ENCODE measurements at regions not wholly inside any gene's neighbourhood (a gene's known extent, or its start where the extent isn't known, plus 50 kb on each side); places are given as distances from the start of the nearest gene placed in this dataset.
"Not testable (repeated sequence)": the region's sequence is repeated elsewhere in the genome, so short reads cannot be mapped to it uniquely, and the experiment has no call there.

DNA sequence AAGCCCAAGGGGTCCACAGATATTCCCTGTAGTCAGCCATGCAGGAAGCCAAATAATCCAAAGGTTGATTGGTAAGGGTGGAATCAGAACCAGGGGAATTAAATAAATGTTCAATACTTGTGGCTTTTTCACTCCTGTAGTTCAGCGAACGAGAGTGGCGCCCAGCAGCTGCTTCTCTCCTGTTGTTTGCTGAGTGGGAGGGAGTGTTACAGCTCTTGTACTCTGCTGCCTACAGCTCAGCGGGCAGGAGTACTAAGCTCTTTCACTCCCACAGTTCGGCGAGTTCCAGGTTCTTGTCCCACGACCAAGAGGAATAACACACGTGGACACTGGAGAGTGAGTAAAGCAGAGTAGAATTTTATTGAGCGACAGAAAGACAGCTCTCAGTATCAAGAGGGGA, 105.9 kb downstream of the MOBP start:
- Histone ChIP-seq H3K9me2 (replicated peaks; ENCODE audit: control insufficient read depth, low read length) (no peaks in the 10 kb centered on the region), H3K27ac (ENCODE audit: low read depth, low read length) (no peak overlapping the region), H3K79me2 (ENCODE audit: control insufficient read depth, low read length) (no peaks in the 10 kb centered on the region), H3K27me3 (ENCODE audit: control insufficient read depth, low read length) (no peaks in the 10 kb centered on the region), H3K4me2 (ENCODE audit: low read length) (no peak overlapping the region), H3K9me3 (ENCODE audit: control insufficient read depth, insufficient read depth, low read length) (no peaks in the 10 kb centered on the region), H3K4me1 (ENCODE audit: control insufficient read depth, low read length) (no peaks in the 10 kb centered on the region), H3K4me3 (ENCODE audit: low read length) (no peak overlapping the region), H3F3A (ENCODE audit: control insufficient read depth, insufficient read depth) (no peaks in the 10 kb centered on the region), H3K36me3 (ENCODE audit: control insufficient read depth, low read length) (no peaks in the 10 kb centered on the region), H4K20me1 (ENCODE audit: control insufficient read depth, insufficient read depth, low read depth, low read length) (no peaks in the 10 kb centered on the region)
- TF ChIP-seq, protein P1, sequence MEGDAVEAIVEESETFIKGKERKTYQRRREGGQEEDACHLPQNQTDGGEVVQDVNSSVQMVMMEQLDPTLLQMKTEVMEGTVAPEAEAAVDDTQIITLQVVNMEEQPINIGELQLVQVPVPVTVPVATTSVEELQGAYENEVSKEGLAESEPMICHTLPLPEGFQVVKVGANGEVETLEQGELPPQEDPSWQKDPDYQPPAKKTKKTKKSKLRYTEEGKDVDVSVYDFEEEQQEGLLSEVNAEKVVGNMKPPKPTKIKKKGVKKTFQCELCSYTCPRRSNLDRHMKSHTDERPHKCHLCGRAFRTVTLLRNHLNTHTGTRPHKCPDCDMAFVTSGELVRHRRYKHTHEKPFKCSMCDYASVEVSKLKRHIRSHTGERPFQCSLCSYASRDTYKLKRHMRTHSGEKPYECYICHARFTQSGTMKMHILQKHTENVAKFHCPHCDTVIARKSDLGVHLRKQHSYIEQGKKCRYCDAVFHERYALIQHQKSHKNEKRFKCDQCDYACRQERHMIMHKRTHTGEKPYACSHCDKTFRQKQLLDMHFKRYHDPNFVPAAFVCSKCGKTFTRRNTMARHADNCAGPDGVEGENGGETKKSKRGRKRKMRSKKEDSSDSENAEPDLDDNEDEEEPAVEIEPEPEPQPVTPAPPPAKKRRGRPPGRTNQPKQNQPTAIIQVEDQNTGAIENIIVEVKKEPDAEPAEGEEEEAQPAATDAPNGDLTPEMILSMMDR (IDR thresholded peaks at IDR 0.05; ENCODE audit: low read depth, low read length, poor library complexity, severe bottlenecking) = no peak
- TF ChIP-seq EZH2phosphoT487 (IDR thresholded peaks at IDR 0.05; ENCODE audit: borderline replicate concordance, low read length) = no peak

GRCh38 chr3:39577541-39577940, 110.1 kb downstream of the MOBP start:
- H3K4me3 ChIP-seq (ENCODE audit: low read length) = no peak overlapping the region
- H3K9me2 ChIP-seq (replicated peaks; ENCODE audit: control insufficient read depth, low read length) = no peaks in the 10 kb centered on the region
- no peaks in the 10 kb centered on the region for H3K79me2 ChIP-seq (ENCODE audit: control insufficient read depth, low read length)
- no peaks in the 10 kb centered on the region for H4K20me1 ChIP-seq (ENCODE audit: control insufficient read depth, insufficient read depth, low read depth, low read length)
- H3K4me1 ChIP-seq (ENCODE audit: control insufficient read depth, low read length) = no peaks in the 10 kb centered on the region
- no peak for TF ChIP-seq EZH2phosphoT487 (IDR thresholded peaks at IDR 0.05; ENCODE audit: borderline replicate concordance, low read length)
- TF ChIP-seq, protein P1 (IDR thresholded peaks at IDR 0.05; ENCODE audit: low read depth, low read length, poor library complexity, severe bottlenecking) = no peak
- H3K36me3 ChIP-seq (ENCODE audit: control insufficient read depth, low read length) = no peaks in the 10 kb centered on the region
- no peaks in the 10 kb centered on the region for H3K9me3 ChIP-seq (ENCODE audit: control insufficient read depth, insufficient read depth, low read length)
- no peaks in the 10 kb centered on the region for H3F3A ChIP-seq (ENCODE audit: control insufficient read depth, insufficient read depth)
- H3K27ac ChIP-seq (ENCODE audit: low read depth, low read length) = no peak overlapping the region
- no peaks in the 10 kb centered on the region for H3K27me3 ChIP-seq (ENCODE audit: control insufficient read depth, low read length)
- H3K4me2 ChIP-seq (ENCODE audit: low read length) = no peak overlapping the region

- H3K27ac ChIP-seq (ENCODE audit: low read depth, low read length); H3K36me3 ChIP-seq (ENCODE audit: control insufficient read depth, low read length); H3K79me2 ChIP-seq (ENCODE audit: control insufficient read depth, low read length); H3K9me3 ChIP-seq (ENCODE audit: control insufficient read depth, insufficient read depth, low read length); H3K27me3 ChIP-seq (ENCODE audit: control insufficient read depth, low read length); H3K4me3 ChIP-seq (ENCODE audit: low read length); H3F3A ChIP-seq (ENCODE audit: control insufficient read depth, insufficient read depth); H3K4me1 ChIP-seq (ENCODE audit: control insufficient read depth, low read length); H3K4me2 ChIP-seq (ENCODE audit: low read length); H3K9me2 ChIP-seq (replicated peaks; ENCODE audit: control insufficient read depth, low read length); H4K20me1 ChIP-seq (ENCODE audit: control insufficient read depth, insufficient read depth, low read depth, low read length): not testable (repeated sequence)
Observed at GRCh38 chr3:39586215-39586614, 118.7 kb downstream of the MOBP start.

GRCh38 chr3:39587113-39587512, 119.6 kb downstream of the MOBP start:
- no peak for TF ChIP-seq EZH2phosphoT487 (IDR thresholded peaks at IDR 0.05; ENCODE audit: borderline replicate concordance, low read length)
- TF ChIP-seq, protein P1 (IDR thresholded peaks at IDR 0.05; ENCODE audit: low read depth, low read length, poor library complexity, severe bottlenecking) = no peak
- Histone ChIP-seq H3K27me3 (ENCODE audit: control insufficient read depth, low read length) (no peaks in the 10 kb centered on the region), H3K4me2 (ENCODE audit: low read length) (no peak overlapping the region)

More at GRCh38 chr3:39587113-39587512, 119.6 kb downstream of the MOBP start:
- no peak overlapping the region for H3K27ac ChIP-seq (ENCODE audit: low read depth, low read length)
- H4K20me1 ChIP-seq (ENCODE audit: control insufficient read depth, insufficient read depth, low read depth, low read length) = no peaks in the 10 kb centered on the region
- no peaks in the 10 kb centered on the region for H3F3A ChIP-seq (ENCODE audit: control insufficient read depth, insufficient read depth)
- H3K79me2 ChIP-seq (ENCODE audit: control insufficient read depth, low read length) = no peaks in the 10 kb centered on the region
- no peaks in the 10 kb centered on the region for H3K9me2 ChIP-seq (replicated peaks; ENCODE audit: control insufficient read depth, low read length)
- no peaks in the 10 kb centered on the region for H3K36me3 ChIP-seq (ENCODE audit: control insufficient read depth, low read length)
- H3K4me1 ChIP-seq (ENCODE audit: control insufficient read depth, low read length) = no peaks in the 10 kb centered on the region
- no peak overlapping the region for H3K4me3 ChIP-seq (ENCODE audit: low read length)
- H3K9me3 ChIP-seq (ENCODE audit: control insufficient read depth, insufficient read depth, low read length) = no peaks in the 10 kb centered on the region

Measured in DOHH2 (cell line).